ENCODE measurements at regions not wholly inside any gene's neighbourhood (a gene's known extent, or its start where the extent isn't known, plus 50 kb on each side); places are given as distances from the start of the nearest gene placed in this dataset.

DNA sequence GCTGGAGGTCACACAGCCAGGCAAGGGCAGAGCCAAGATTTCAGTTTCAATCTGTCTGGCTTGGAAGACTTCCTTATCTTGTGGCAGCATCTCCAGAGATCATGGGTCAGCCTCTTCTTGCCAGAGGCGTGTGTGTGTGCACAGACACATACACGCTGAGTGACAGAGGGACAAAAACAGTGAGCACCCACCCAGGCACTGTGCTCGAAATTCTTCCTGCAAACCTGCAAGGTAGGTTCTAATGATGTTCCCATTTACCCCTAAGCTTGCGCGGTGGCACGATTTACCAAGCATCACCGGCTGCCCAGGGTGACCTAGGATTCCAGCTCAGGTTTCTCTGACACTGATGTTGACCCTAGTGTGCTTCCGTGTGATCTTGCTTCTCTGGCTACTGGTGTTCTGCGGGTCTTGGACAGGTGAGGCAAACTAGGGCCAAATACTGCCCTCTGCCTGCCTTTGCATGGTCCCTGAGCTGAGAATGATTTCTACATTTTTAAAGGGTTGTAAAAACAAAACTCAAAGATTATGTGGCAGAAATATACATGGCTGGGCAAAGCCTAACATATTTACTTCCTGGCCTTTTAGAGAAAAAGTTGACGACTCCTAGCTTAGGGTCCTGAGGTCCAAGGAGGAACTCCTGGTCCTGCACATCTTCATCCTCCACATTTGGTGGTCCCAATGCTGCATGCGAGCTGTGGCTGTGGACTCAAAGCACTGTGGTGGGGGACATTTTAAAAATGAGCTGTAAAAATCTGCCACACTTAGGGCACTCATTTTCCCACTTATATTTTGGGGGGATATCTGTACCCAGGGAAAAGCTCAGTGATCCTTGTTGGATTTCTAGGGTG is 268.5 kb downstream of the RPS24 start:
- TF ChIP-seq, protein P1, sequence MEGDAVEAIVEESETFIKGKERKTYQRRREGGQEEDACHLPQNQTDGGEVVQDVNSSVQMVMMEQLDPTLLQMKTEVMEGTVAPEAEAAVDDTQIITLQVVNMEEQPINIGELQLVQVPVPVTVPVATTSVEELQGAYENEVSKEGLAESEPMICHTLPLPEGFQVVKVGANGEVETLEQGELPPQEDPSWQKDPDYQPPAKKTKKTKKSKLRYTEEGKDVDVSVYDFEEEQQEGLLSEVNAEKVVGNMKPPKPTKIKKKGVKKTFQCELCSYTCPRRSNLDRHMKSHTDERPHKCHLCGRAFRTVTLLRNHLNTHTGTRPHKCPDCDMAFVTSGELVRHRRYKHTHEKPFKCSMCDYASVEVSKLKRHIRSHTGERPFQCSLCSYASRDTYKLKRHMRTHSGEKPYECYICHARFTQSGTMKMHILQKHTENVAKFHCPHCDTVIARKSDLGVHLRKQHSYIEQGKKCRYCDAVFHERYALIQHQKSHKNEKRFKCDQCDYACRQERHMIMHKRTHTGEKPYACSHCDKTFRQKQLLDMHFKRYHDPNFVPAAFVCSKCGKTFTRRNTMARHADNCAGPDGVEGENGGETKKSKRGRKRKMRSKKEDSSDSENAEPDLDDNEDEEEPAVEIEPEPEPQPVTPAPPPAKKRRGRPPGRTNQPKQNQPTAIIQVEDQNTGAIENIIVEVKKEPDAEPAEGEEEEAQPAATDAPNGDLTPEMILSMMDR (IDR thresholded peaks at IDR 0.05; ENCODE audit: low read depth, low read length), result peak; percentile 33
- ChIA-PET POLR2A (no interaction called here), CTCF (interaction anchor here (1.0 to 1.4 kb wide), 2 partner anchors 255 to 893 kb away, joined by 3 to 5 read pairs; no protein-coding TSS in a partner anchor)
- no peak overlapping the region for H3K27ac ChIP-seq (ENCODE audit: low read depth, low read length)
- peak overlapping the region; percentile 71 for H3K4me3 ChIP-seq (ENCODE audit: low read depth, low read length)
- DNase-seq (ENCODE audit: low read depth, low spot score), result no peak
- peaks cover 6% of the 10 kb centered on the region for H3K9me3 ChIP-seq (ENCODE audit: control insufficient read depth, insufficient read depth, low read length)
- peaks cover 7% of the 10 kb centered on the region for H3K27me3 ChIP-seq (ENCODE audit: control insufficient read depth, insufficient read depth, low read length)

DNA sequence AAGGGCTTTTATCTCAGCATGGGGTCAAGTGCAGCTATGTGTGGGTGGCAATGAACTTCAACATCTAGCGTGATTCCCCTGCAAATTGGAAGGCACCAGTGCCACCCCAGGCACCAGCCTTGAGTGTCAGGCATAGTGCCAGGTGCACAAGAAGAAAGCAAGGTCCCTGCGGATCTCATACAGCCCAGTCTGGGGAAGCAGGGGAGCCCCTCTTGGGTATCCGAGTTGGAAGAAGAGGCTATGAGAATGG is 269.0 kb downstream of the RPS24 start:
- H3K27me3 ChIP-seq (ENCODE audit: control insufficient read depth, insufficient read depth, low read length), result peaks cover 7% of the 10 kb centered on the region
- no peak overlapping the region for H3K27ac ChIP-seq (ENCODE audit: low read depth, low read length)
- TF ChIP-seq, protein P1 (IDR thresholded peaks at IDR 0.05; ENCODE audit: low read depth, low read length), result no peak
- peaks cover 6% of the 10 kb centered on the region for H3K9me3 ChIP-seq (ENCODE audit: control insufficient read depth, insufficient read depth, low read length)
- POLR2A ChIA-PET, result no interaction called here
- no peak for DNase-seq (ENCODE audit: low read depth, low spot score)
- CTCF ChIA-PET, result interaction anchor here (1.0 to 1.4 kb wide), 2 partner anchors 255 to 892 kb away, joined by 3 to 5 read pairs; no protein-coding TSS in a partner anchor
- H3K4me3 ChIP-seq (ENCODE audit: low read depth, low read length), result peak overlapping the region; percentile 71

DNA sequence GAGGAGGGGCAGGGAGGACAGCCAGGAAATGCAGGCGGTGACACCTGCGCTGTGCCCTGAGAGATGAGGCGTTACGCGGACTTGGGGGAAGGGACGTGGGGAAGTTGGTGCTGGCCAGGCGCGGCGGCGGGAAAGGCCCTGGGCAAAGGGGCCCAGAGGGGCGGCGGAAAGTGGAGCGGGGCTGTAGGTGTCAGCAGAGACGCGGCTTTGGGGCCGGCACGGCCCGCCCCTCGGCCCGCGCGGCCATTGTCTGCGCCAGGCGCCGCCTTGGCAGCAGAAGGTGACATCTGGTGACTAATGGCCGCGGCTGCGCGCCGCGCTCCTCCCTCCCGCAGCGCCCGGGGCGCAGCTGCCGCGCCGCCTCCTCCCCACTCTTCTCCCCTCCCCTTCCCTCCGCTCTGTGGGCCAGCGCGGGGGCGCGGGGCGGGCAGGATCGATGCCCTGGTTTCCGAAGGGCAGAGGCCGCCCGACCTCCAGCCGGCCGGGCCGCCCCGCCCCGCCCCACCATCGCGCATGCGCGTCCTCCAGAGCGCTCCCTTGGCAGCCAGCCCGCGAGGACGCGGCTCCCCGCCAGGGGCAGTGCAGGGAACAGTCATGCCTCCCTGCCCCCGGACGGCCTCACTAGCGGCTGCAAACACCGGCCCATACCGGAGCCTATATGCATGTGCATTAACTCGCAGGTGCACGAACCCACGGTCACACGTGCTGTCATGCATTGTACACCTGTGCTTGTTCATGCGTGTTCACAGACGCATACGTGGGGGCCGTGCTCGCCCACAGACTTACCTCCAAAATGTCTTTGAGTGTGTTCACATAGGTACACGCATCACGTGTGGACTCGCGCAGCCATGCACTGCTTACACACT is 269.6 kb downstream of the RPS24 start:
- peak; percentile 57 for DNase-seq (ENCODE audit: low read depth, low spot score)
- POLR2A ChIA-PET, result interaction anchor here (0.6 kb wide), 1 partner anchor 71 kb away, joined by 3 read pairs; no protein-coding TSS in a partner anchor
- CTCF ChIA-PET, result interaction anchor here (0.6 to 1.4 kb wide), 3 partner anchors 256 to 891 kb away, joined by 3 to 5 read pairs (median 3); no protein-coding TSS in a partner anchor

DNA sequence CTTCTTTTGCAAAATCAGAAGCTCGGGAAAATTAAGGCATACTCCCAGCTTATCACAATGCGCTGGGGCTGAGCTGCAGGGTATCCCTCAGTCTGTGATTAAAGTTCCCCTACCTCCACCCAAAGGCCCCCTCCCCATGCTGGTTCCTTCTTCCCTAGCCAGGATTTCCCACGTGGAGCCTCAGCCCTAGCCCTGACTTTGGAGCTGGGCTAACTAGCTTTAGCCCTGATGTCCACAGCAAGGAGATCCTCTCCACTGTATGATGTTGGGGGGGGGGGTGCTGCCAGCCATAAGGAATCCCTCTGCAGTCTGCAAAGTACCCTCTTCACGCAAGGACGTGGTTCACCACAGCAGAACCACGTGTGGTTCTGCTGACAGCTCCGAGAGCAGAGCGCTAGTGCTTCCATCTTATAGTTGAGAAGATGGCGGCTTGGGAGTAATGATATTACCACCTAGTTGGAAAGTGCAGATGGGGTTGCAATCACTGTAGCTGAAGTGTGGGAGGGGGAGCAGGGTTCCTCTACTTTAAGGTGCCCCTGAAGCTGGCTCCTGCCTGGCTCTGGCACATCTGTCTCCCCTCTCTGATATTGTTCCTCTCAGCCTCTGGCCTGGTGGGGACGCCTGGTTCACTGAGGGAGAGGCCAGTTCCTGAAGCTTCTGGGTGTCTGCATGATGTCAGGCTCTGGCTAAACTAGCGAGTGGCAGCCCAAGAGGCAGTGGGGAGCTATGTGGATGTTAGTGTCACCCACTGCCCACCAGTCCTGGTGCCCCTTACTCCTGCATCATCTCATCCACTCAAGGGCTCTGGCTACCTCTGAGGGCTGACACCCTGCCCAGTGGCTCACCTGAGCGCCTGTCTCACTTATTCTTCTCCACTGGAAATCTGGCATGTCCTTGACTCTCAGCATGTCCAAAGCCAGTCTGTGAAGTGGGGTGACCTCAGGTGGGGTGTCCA is 270.7 kb downstream of the RPS24 start:
- H3K27ac ChIP-seq (ENCODE audit: low read depth, low read length), result no peak overlapping the region
- H3K9me3 ChIP-seq (ENCODE audit: control insufficient read depth, insufficient read depth, low read length), result peaks cover 6% of the 10 kb centered on the region
- TF ChIP-seq, protein P1 (IDR thresholded peaks at IDR 0.05; ENCODE audit: low read depth, low read length), result no peak
- POLR2A ChIA-PET, result interaction anchor here (0.6 kb wide), 1 partner anchor 742 kb away, joined by 3 read pairs; no protein-coding TSS in a partner anchor
- H3K27me3 ChIP-seq (ENCODE audit: control insufficient read depth, insufficient read depth, low read length), result peaks cover 7% of the 10 kb centered on the region
- H3K4me3 ChIP-seq (ENCODE audit: low read depth, low read length), result no peak overlapping the region
- no peak for DNase-seq (ENCODE audit: low read depth, low spot score)
- CTCF ChIA-PET, result interaction anchor here (0.6 to 0.8 kb wide), 5 partner anchors 9 to 446 kb away, joined by 3 read pairs; no protein-coding TSS in a partner anchor

More for the DNA sequence above, 269.6 kb downstream of the RPS24 start:
- TF ChIP-seq, protein P1 (IDR thresholded peaks at IDR 0.05; ENCODE audit: low read depth, low read length), result peak; percentile 71
- no peak overlapping the region for H3K27ac ChIP-seq (ENCODE audit: low read depth, low read length)
- H3K9me3 ChIP-seq (ENCODE audit: control insufficient read depth, insufficient read depth, low read length), result peaks cover 6% of the 10 kb centered on the region
- H3K27me3 ChIP-seq (ENCODE audit: control insufficient read depth, insufficient read depth, low read length), result peaks cover 7% of the 10 kb centered on the region
- peak overlapping the region; percentile 71 for H3K4me3 ChIP-seq (ENCODE audit: low read depth, low read length)
